ENCODE measurements at regions not wholly inside any gene's neighbourhood (a gene's known extent, or its start where the extent isn't known, plus 50 kb on each side); places are given as distances from the start of the nearest gene placed in this dataset.

DNA sequence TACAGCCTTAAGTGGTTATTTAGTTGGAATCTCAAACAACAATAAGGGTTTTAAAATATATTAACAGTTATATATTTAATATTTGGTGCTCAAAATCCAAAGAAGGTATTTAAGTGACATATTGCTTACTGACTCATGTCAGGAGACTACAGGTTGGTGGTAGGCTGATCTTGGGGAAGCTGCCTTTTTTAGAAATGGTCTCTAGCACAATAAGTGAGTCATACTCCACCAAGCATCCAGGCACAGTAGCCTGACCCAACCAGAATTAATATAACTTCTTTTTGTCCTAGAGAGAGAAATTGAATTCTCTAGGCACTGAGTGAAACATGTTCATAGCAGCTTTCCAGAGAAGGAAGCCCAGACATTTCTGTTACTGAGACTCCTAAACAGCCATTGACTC is 868.5 kb upstream of the TENM4 start:
- Histone ChIP-seq H2AFZ (ENCODE audit: low read length) (no peak overlapping the region), H3K27ac (ENCODE audit: low read depth, low read length, poor library complexity, severe bottlenecking) (no peak overlapping the region), H3K79me2 (ENCODE audit: insufficient read depth, low read depth, low read length) (no peaks in the 10 kb centered on the region), H3K4me3 (ENCODE audit: low read depth, low read length, poor library complexity, severe bottlenecking) (no peak overlapping the region), H3K36me3 (ENCODE audit: insufficient read depth, low read length) (no peaks in the 10 kb centered on the region), H4K20me1 (ENCODE audit: insufficient read depth, low read length) (no peaks in the 10 kb centered on the region), H3K4me2 (ENCODE audit: low read length) (no peak overlapping the region), H3K4me1 (ENCODE audit: insufficient read depth, low read length, poor library complexity, severe bottlenecking) (no peaks in the 10 kb centered on the region), H3K9me3 (ENCODE audit: low read length) (no peaks in the 10 kb centered on the region), H3K9me2 (ENCODE audit: insufficient read depth, low read length) (no peaks in the 10 kb centered on the region)
- ChIA-PET POLR2A (interaction anchor here (0.7 kb wide), 1 partner anchor 1886 kb away, joined by 3 read pairs; no protein-coding TSS in a partner anchor), CTCF (ENCODE audit: unreplicated experiment) (no interaction called here)
- BruUV-seq (replicated peaks): no TSS peak
- intact Hi-C loops (cut with micrococcal nuclease; ENCODE audit: unreplicated experiment): no loop called here
- TF ChIP-seq EZH2phosphoT487 (IDR thresholded peaks at IDR 0.05; ENCODE audit: borderline replicate concordance, low read depth, low read length): no peak
- TF ChIP-seq, protein P1, sequence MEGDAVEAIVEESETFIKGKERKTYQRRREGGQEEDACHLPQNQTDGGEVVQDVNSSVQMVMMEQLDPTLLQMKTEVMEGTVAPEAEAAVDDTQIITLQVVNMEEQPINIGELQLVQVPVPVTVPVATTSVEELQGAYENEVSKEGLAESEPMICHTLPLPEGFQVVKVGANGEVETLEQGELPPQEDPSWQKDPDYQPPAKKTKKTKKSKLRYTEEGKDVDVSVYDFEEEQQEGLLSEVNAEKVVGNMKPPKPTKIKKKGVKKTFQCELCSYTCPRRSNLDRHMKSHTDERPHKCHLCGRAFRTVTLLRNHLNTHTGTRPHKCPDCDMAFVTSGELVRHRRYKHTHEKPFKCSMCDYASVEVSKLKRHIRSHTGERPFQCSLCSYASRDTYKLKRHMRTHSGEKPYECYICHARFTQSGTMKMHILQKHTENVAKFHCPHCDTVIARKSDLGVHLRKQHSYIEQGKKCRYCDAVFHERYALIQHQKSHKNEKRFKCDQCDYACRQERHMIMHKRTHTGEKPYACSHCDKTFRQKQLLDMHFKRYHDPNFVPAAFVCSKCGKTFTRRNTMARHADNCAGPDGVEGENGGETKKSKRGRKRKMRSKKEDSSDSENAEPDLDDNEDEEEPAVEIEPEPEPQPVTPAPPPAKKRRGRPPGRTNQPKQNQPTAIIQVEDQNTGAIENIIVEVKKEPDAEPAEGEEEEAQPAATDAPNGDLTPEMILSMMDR (conservative IDR thresholded peaks at IDR 0.05; ENCODE audit: low read length): no peak
- no peak for DNase-seq (ENCODE audit: low spot score)

DNA sequence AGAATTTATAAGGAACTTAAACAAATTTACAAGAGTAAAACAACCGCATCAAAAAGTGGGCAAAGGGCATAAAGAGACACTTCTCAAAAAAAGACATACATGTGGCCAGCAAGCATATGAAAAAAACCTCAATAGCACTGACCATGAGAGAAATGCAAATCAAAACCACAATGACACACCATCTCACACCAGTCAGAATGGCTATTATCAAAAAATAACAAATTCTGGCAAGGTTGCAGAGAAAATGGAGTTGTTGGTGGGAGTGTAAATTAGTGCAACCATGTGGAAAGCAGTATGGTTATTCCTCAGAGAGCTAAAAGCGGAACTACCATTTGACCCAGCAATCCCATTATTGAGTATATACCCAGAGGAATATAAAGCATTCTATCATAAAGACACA is 866.8 kb upstream of the TENM4 start:
- intact Hi-C loops (cut with micrococcal nuclease; ENCODE audit: unreplicated experiment): no loop called here
- no TSS peak for BruUV-seq (replicated peaks)
- TF ChIP-seq, protein P1 (conservative IDR thresholded peaks at IDR 0.05; ENCODE audit: low read length): no peak
- TF ChIP-seq EZH2phosphoT487 (IDR thresholded peaks at IDR 0.05; ENCODE audit: borderline replicate concordance, low read depth, low read length): no peak
- no peaks in the 10 kb centered on the region for H3K4me1 ChIP-seq (ENCODE audit: insufficient read depth, low read length, poor library complexity, severe bottlenecking)
- H3K36me3 ChIP-seq (ENCODE audit: insufficient read depth, low read length): no peaks in the 10 kb centered on the region
- ChIA-PET POLR2A (no interaction called here), CTCF (ENCODE audit: unreplicated experiment) (no interaction called here)
- no peak overlapping the region for H3K27ac ChIP-seq (ENCODE audit: low read depth, low read length, poor library complexity, severe bottlenecking)
- H2AFZ ChIP-seq (ENCODE audit: low read length): no peak overlapping the region
- H3K4me2 ChIP-seq (ENCODE audit: low read length): no peak overlapping the region
- H4K20me1 ChIP-seq (ENCODE audit: insufficient read depth, low read length): no peaks in the 10 kb centered on the region
- no peaks in the 10 kb centered on the region for H3K9me3 ChIP-seq (ENCODE audit: low read length)
- no peaks in the 10 kb centered on the region for H3K9me2 ChIP-seq (ENCODE audit: insufficient read depth, low read length)
- no peak for DNase-seq (ENCODE audit: low spot score)
- H3K4me3 ChIP-seq (ENCODE audit: low read depth, low read length, poor library complexity, severe bottlenecking): no peak overlapping the region
- H3K79me2 ChIP-seq (ENCODE audit: insufficient read depth, low read depth, low read length): no peaks in the 10 kb centered on the region

DNA sequence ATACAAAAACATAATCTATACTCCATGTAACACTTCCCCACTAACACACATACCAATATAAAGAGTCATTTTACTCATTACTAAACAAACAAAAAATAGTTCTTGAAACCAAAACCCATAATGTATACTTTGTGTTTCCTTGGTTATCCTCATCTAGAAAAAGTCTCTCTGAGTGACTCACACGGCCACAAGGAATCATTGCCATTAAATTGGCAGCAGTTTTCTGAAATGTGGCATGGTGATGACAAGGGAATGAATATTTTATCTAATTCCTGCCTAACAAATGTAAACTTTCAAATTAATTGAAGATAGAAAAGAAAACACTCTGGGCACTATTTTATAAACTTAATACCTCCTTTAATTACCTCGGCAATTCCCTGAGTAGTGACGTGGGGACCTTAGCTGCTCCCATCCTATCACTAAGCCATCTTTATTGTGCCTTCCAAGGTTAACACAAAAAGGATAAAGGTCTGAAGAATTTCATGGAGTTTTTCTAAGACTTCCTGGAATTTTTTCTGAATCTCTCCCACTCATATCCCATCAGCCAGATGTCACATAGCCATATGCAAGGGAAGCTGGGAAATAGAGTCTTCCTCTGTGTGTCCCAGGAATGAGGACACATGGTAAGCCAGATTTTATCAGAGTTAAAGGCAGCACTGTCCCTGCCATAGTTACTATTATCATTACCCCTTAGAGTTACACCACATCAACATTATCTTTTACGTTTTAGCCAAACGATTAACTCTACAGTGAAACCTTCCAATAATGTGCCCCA is 857.2 kb upstream of the TENM4 start:
- no peaks in the 10 kb centered on the region for H3K79me2 ChIP-seq (ENCODE audit: insufficient read depth, low read depth, low read length)
- no peak overlapping the region for H3K4me2 ChIP-seq (ENCODE audit: low read length)
- ChIA-PET CTCF (ENCODE audit: unreplicated experiment) (no interaction called here), POLR2A (no interaction called here)
- intact Hi-C loops (cut with micrococcal nuclease; ENCODE audit: unreplicated experiment): no loop called here
- no TSS peak for BruUV-seq (replicated peaks)
- no peaks in the 10 kb centered on the region for H3K9me2 ChIP-seq (ENCODE audit: insufficient read depth, low read length)
- DNase-seq (ENCODE audit: low spot score): no peak
- H3K4me3 ChIP-seq (ENCODE audit: low read depth, low read length, poor library complexity, severe bottlenecking): no peak overlapping the region
- H3K4me1 ChIP-seq (ENCODE audit: insufficient read depth, low read length, poor library complexity, severe bottlenecking): no peaks in the 10 kb centered on the region
- H3K36me3 ChIP-seq (ENCODE audit: insufficient read depth, low read length): no peaks in the 10 kb centered on the region
- H3K27ac ChIP-seq (ENCODE audit: low read depth, low read length, poor library complexity, severe bottlenecking): no peak overlapping the region
- TF ChIP-seq EZH2phosphoT487 (IDR thresholded peaks at IDR 0.05; ENCODE audit: borderline replicate concordance, low read depth, low read length): no peak
- TF ChIP-seq, protein P1 (conservative IDR thresholded peaks at IDR 0.05; ENCODE audit: low read length): no peak
- H3K9me3 ChIP-seq (ENCODE audit: low read length): no peaks in the 10 kb centered on the region
- H4K20me1 ChIP-seq (ENCODE audit: insufficient read depth, low read length): no peaks in the 10 kb centered on the region
- H2AFZ ChIP-seq (ENCODE audit: low read length): no peak overlapping the region
